PC-9 (cell line): ENCODE measurements at regions not wholly inside any gene's neighbourhood (a gene's known extent, or its start where the extent isn't known, plus 50 kb on each side); places are given as distances from the start of the nearest gene placed in this dataset.

Source experiments
- BruUV-seq: library from RNA; stranded (reverse); fragments of 400-500 nt; replicated peaks from 2 replicates; lab custom pipeline; 2021; lab: Mats Ljungman, UMichigan
- CTCF ChIA-PET: fragments of 300-600 bp; sonication (Branson Sonifier 250); formaldehyde crosslinking; loops from one replicate; lab custom pipeline; 2022; ENCODE audit warnings: antibody characterized with exemption; lab: Charles Lee
- POLR2A ChIA-PET: fragments of 300-600 bp; sonication (Branson Sonifier 250); formaldehyde crosslinking; loops from one replicate; lab custom pipeline; 2022; ENCODE audit warnings: antibody characterized with exemption; ENCODE audit not compliant: unreplicated experiment; lab: Charles Lee
- DNase-seq, 2 experiments: peaks; one replicate each; pipeline versions ENCODE4 v3.0.0 to v3.0.0-alpha.2; 2015 to 2022; ENCODE audit warnings: mixed read lengths in 1 of 2
- H2AFZ ChIP-seq: fragments of 200-600 bp; sonication (generic); 2 replicates; pipeline ENCODE4 v1.8.1; 2017; ENCODE audit warnings: antibody characterized with exemption
- H3F3A ChIP-seq: fragments of 200-600 bp; sonication (generic); 2 replicates; pipeline ENCODE4 v1.8.1; 2017; ENCODE audit warnings: antibody characterized with exemption, mild to moderate bottlenecking, low read depth; ENCODE audit not compliant: insufficient read depth
- H3K27ac ChIP-seq: fragments of 200-600 bp; sonication (generic); 2 replicates; pipeline ENCODE4 v1.6.1; 2016; ENCODE audit warnings: mixed run types
- H3K27me3 ChIP-seq: fragments of 200-600 bp; sonication (generic); 2 replicates; pipeline ENCODE4 v1.6.1; 2016; ENCODE audit warnings: low read depth, mixed run types; ENCODE audit not compliant: insufficient read depth
- H3K36me3 ChIP-seq: fragments of 200-600 bp; sonication (generic); 2 replicates; pipeline ENCODE4 v1.6.1; 2016; ENCODE audit warnings: low read depth, mixed run types
- H3K4me1 ChIP-seq: fragments of 200-600 bp; sonication (generic); replicated peaks from 2 replicates; pipeline ENCODE4 v1.6.1; 2016; ENCODE audit warnings: mixed run types; ENCODE audit not compliant: insufficient read depth
- H3K4me2 ChIP-seq: fragments of 200-600 bp; sonication (generic); 2 replicates; pipeline ENCODE4 v1.6.1; 2017; ENCODE audit warnings: mixed run types
- H3K4me3 ChIP-seq: fragments of 200-600 bp; sonication (generic); 2 replicates; pipeline ENCODE4 v1.6.1; 2016; ENCODE audit warnings: mixed run types
- H3K79me2 ChIP-seq: fragments of 200-600 bp; sonication (generic); 2 replicates; pipeline ENCODE4 v1.6.1; 2017; ENCODE audit warnings: low read depth, mixed run types
- H3K9me2 ChIP-seq: fragments of 200-600 bp; sonication (generic); 2 replicates; pipeline ENCODE4 v1.8.1; 2017; ENCODE audit warnings: mild to moderate bottlenecking; ENCODE audit not compliant: insufficient read depth
- H3K9me3 ChIP-seq: fragments of 200-600 bp; sonication (generic); 2 replicates; pipeline ENCODE4 v1.8.1; 2016; ENCODE audit warnings: low read depth; ENCODE audit not compliant: insufficient read depth
- H4K20me1 ChIP-seq: fragments of 200-600 bp; sonication (generic); 2 replicates; pipeline ENCODE4 v1.8.1; 2017; ENCODE audit not compliant: insufficient read depth
- CTCF ChIP-seq: fragments of 200-600 bp; sonication (generic); conservative IDR thresholded peaks from 2 replicates; pipeline ENCODE4 v1.6.1; 2017; ENCODE audit warnings: mixed run types, antibody characterized with exemption, mild to moderate bottlenecking, moderate library complexity
- EZH2 ChIP-seq: fragments of 200-600 bp; sonication (generic); IDR thresholded peaks from 2 replicates; pipeline ENCODE4 v1.8.0; 2017; ENCODE audit warnings: antibody characterized with exemption, low read depth
- intact Hi-C: fragments of 100-400 bp; cut with micrococcal nuclease; formaldehyde crosslinking; loops from one replicate; pipeline ENCODE4 v1.10.0; 2022; ENCODE audit not compliant: unreplicated experiment

GRCh38 chr5:2603272-2603575 lies 148.3 kb downstream of the IRX2 start:
- H3K79me2 ChIP-seq: no peaks in the 10 kb centered on the region
- no peak overlapping the region for H2AFZ ChIP-seq
- POLR2A ChIA-PET: interaction anchor here (0.7 kb wide), 1 partner anchor 1226 kb away, joined by 3 read pairs; no protein-coding TSS in a partner anchor
- H4K20me1 ChIP-seq: no peaks in the 10 kb centered on the region
- H3K36me3 ChIP-seq: no peaks in the 10 kb centered on the region
- H3K9me3 ChIP-seq: no peaks in the 10 kb centered on the region
- no peaks in the 10 kb centered on the region for H3F3A ChIP-seq
- H3K4me1 ChIP-seq: no peaks in the 10 kb centered on the region
- BruUV-seq: no TSS peak
- no peak overlapping the region for H3K27ac ChIP-seq
- no peak for DNase-seq
- H3K4me2 ChIP-seq: no peak overlapping the region
- peaks cover 79% of the 10 kb centered on the region for H3K27me3 ChIP-seq
- intact Hi-C loops: no loop called here
- TF ChIP-seq EZH2 (no peak), CTCF (no peak)
- no peak overlapping the region for H3K4me3 ChIP-seq
- no peaks in the 10 kb centered on the region for H3K9me2 ChIP-seq
- CTCF ChIA-PET: no interaction called here

GRCh38 chr5:2602451-2603271 lies 148.8 kb downstream of the IRX2 start:
- POLR2A ChIA-PET: interaction anchor here (0.7 kb wide), 1 partner anchor 1225 kb away, joined by 3 read pairs; no protein-coding TSS in a partner anchor
- intact Hi-C loops: no loop called here
- Histone ChIP-seq H3K27me3 (peaks cover 79% of the 10 kb centered on the region), H3K9me3 (no peaks in the 10 kb centered on the region), H3K27ac (no peak overlapping the region), H3K4me1 (no peaks in the 10 kb centered on the region), H3K4me2 (no peak overlapping the region), H2AFZ (no peak overlapping the region), H3K9me2 (no peaks in the 10 kb centered on the region), H3K4me3 (no peak overlapping the region), H3K79me2 (no peaks in the 10 kb centered on the region), H3K36me3 (no peaks in the 10 kb centered on the region), H4K20me1 (no peaks in the 10 kb centered on the region), H3F3A (no peaks in the 10 kb centered on the region)
- CTCF ChIA-PET: no interaction called here
- TF ChIP-seq EZH2 (no peak), CTCF (no peak)
- no peak for DNase-seq
- no TSS peak for BruUV-seq

- Histone ChIP-seq H3K27ac (no peak overlapping the region), H3F3A (no peaks in the 10 kb centered on the region; the same call in 1 of the 2 replicates), H3K9me2 (no peaks in the 10 kb centered on the region), H3K27me3 (peaks cover 76% of the 10 kb centered on the region), H4K20me1 (no peaks in the 10 kb centered on the region), H3K4me3 (no peak overlapping the region), H3K4me2 (no peak overlapping the region), H3K36me3 (no peaks in the 10 kb centered on the region), H2AFZ (no peak overlapping the region), H3K9me3 (no peaks in the 10 kb centered on the region), H3K79me2 (no peaks in the 10 kb centered on the region), H3K4me1 (no peaks in the 10 kb centered on the region)
- POLR2A ChIA-PET: no interaction called here
- CTCF ChIA-PET: no interaction called here
- TF ChIP-seq EZH2: no peak
- no peak for TF ChIP-seq CTCF
- intact Hi-C loops: no loop called here
- no TSS peak for BruUV-seq
- no peak for DNase-seq
Measured at GRCh38 chr5:2598503-2598902, 153.0 kb downstream of the IRX2 start.
